ENCODE measurements at regions not wholly inside any gene's neighbourhood (a gene's known extent, or its start where the extent isn't known, plus 50 kb on each side); places are given as distances from the start of the nearest gene placed in this dataset.

- peak; percentile 90 for DNase-seq (ENCODE audit: low read depth)
- peak overlapping the region; percentile 5 for H3K4me3 ChIP-seq (ENCODE audit: low read depth, low read length)
- TF ChIP-seq CTCF (IDR thresholded peaks at IDR 0.05; ENCODE audit: insufficient read depth, low read length) = peak; percentile 73
Measured at GRCh38 chr7:94087664-94088352, 83.7 kb upstream of the BET1 start.

DNA sequence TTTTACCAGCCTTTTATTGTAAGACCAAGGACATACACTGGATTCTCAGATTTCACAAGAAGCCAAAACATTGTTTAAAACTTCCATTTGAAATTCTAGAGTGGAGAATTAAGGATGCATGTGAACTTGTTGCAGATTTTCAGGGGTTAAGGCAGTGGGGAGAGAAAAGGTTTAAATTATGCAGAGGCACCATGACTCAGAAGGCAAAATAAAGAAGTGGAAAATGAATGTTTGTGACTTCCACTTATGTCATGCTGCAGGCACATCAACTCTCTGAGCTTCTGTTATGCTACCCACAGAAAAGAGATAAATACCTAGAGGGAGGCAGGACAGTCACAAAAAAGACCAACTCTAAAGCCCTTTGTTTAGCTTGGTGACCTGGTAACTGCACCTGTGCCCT, 84.4 kb upstream of the BET1 start:
- DNase-seq (ENCODE audit: low read depth) = peak; percentile 31
- H3K4me3 ChIP-seq (ENCODE audit: low read depth, low read length) = no peak overlapping the region
- TF ChIP-seq CTCF (IDR thresholded peaks at IDR 0.05; ENCODE audit: insufficient read depth, low read length) = no peak

- no peak for DNase-seq (ENCODE audit: low read depth)
- no peak overlapping the region for H3K4me3 ChIP-seq (ENCODE audit: low read depth, low read length)
- no peak for TF ChIP-seq CTCF (IDR thresholded peaks at IDR 0.05; ENCODE audit: insufficient read depth, low read length)
Measured at GRCh38 chr7:94089806-94090205, 85.7 kb upstream of the BET1 start.

GRCh38 chr7:94092980-94093379, 88.8 kb upstream of the BET1 start:
- H3K4me3 ChIP-seq (ENCODE audit: low read depth, low read length) = no peak overlapping the region
- no peak for DNase-seq (ENCODE audit: low read depth)
- no peak for TF ChIP-seq CTCF (IDR thresholded peaks at IDR 0.05; ENCODE audit: insufficient read depth, low read length)

DNA sequence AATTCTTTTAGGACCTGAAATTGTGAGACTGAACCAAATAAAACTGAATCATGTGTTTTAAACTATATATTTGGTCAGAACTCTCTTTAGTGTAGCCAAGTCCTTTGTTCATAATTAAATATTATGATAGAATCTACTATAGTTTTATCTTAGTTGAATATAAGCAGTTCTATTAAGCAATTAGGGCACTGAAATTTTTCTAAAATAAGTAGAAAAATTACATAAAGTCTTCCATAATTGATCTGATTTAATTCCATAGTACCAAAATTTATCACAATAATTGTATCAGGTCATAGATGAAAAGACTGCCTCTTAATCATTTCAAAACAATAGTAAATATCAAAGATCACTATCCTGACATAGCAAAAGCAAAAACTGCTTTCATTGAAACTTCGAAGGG, 90.1 kb upstream of the BET1 start:
- DNase-seq (ENCODE audit: low read depth) = no peak
- no peak overlapping the region for H3K4me3 ChIP-seq (ENCODE audit: low read depth, low read length)
- no peak for TF ChIP-seq CTCF (IDR thresholded peaks at IDR 0.05; ENCODE audit: insufficient read depth, low read length)

DNA sequence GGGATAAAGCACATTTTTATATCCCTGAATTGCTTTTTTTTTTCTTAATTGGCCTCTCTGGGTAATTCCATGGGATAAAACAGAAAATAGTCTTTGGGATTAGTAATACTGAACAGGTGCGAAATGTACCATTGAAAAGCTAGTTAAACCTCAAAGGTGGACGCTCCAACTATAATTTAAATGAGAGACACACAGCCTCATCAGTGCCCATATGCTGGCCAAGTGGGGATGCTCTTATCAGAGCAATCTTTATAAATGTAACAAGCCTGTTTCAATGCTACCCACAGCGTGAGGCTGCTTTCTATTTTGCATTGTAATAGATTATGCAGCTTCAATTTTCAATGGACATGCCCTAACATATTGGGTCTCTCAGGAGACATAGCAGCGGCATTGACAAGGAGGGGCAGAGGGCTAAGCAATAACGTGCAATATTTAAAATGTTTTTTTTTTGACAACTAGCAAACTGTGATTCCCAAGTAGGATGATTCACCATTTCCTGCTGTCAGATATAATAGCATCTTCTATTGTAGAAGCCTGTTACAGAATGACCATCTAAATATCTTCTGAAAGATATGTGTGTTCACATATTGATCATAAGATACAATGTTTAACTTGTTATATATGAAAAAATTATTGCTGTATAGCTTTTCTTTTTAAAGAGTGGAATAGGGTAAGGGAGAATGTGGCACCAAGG, 91.3 kb upstream of the BET1 start:
- no peak for TF ChIP-seq CTCF (IDR thresholded peaks at IDR 0.05; ENCODE audit: insufficient read depth, low read length)
- H3K4me3 ChIP-seq (ENCODE audit: low read depth, low read length) = no peak overlapping the region
- DNase-seq (ENCODE audit: low read depth) = no peak

Measured in fibroblast of the aortic adventitia (primary cell).